T-cell (primary cell): ENCODE measurements at regions not wholly inside any gene's neighbourhood (a gene's known extent, or its start where the extent isn't known, plus 50 kb on each side); places are given as distances from the start of the nearest gene placed in this dataset.

ENCODE experiments used
- ATAC-seq, 4 experiments: fragments of 200-7000 bp in 3 of 4; fragments of 150-1000 bp in 1 of 4; cut with Tn5 transposase; replicated peaks in 1 of 4; 1 replicate in 3 of 4; 2 replicates in 1 of 4; pipeline ENCODE4 v1.10.0; 2021; ENCODE audit warnings: moderate library complexity in 3 of 4, mild to moderate bottlenecking in 2 of 4, moderate number of reproducible peaks in 1 of 4
- CTCF ChIA-PET, 2 donors: fragments of 300-600 bp; sonication (Branson Sonifier 250); formaldehyde crosslinking; loops; one replicate each; lab custom pipeline; 2022; ENCODE audit warnings: antibody characterized with exemption in 2 of 2; lab: Charles Lee
- POLR2A ChIA-PET, 2 donors: fragments of 300-600 bp; sonication (Branson Sonifier 250); formaldehyde crosslinking; loops; one replicate each; lab custom pipeline; 2022; ENCODE audit warnings: antibody characterized with exemption in 2 of 2; lab: Charles Lee
- DNase-seq, 35 experiments: peaks; one replicate each; pipeline versions ENCODE4 v3.0.0 to v3.0.0-alpha.2; 2013 to 2023
- H3K27ac ChIP-seq: one replicate; pipeline ENCODE4 v1.5.1; 2013; ENCODE audit warnings: low read length
- H3K27me3 ChIP-seq, 2 experiments: replicated peaks in 1 of 2; 1 replicate in 1 of 2; 2 replicates in 1 of 2; pipeline versions ENCODE4 v1.6.1 to v1.7.0; 2013; ENCODE audit warnings: low read length in 1 of 2, mixed read lengths in 1 of 2; ENCODE audit not compliant: control insufficient read depth in 2 of 2, insufficient read depth in 2 of 2; ENCODE audit errors: extremely low read depth in 1 of 2
- H3K36me3 ChIP-seq, 2 donors: 1 replicate in 1 of 2; 2 replicates in 1 of 2; pipeline versions ENCODE4 v1.6.1 to v1.7.0; 2013; ENCODE audit warnings: low read length in 1 of 2; ENCODE audit not compliant: control insufficient read depth in 2 of 2, insufficient read depth in 1 of 2; ENCODE audit errors: extremely low read depth in 1 of 2
- H3K4me1 ChIP-seq, 2 experiments: 1 replicate in 1 of 2; 2 replicates in 1 of 2; pipeline versions ENCODE4 v1.6.1 to v1.7.0; 2013; ENCODE audit warnings: low read length in 2 of 2, mixed read lengths in 1 of 2; ENCODE audit not compliant: insufficient read depth in 2 of 2, control insufficient read depth in 1 of 2; ENCODE audit errors: extremely low read depth in 1 of 2
- H3K4me3 ChIP-seq, 2 donors: 1 replicate in 1 of 2; 2 replicates in 1 of 2; pipeline versions ENCODE4 v1.5.1 to v1.7.0; 2013; ENCODE audit warnings: mild to moderate bottlenecking in 2 of 2, low read length in 1 of 2, moderate library complexity in 1 of 2; ENCODE audit not compliant: control insufficient read depth in 1 of 2; ENCODE audit errors: extremely low read depth in 1 of 2
- H3K9me3 ChIP-seq: 2 replicates; pipeline ENCODE4 v1.7.0; 2013
- H3K27ac Mint-ChIP-seq, 2 donors: one replicate each; pipeline ENCODE4 v1.8.0; 2020 to 2021; ENCODE audit warnings: mild to moderate bottlenecking in 2 of 2, mixed read lengths in 2 of 2
- H3K27me3 Mint-ChIP-seq, 2 donors: one replicate each; pipeline ENCODE4 v1.8.0; 2021 to 2022; ENCODE audit warnings: mixed read lengths in 2 of 2
- H3K36me3 Mint-ChIP-seq: one replicate; pipeline ENCODE4 v1.8.0; 2021; ENCODE audit warnings: mixed read lengths
- H3K4me1 Mint-ChIP-seq, 3 donors: one replicate each; pipeline ENCODE4 v1.8.0; 2020 to 2022; ENCODE audit warnings: mixed read lengths in 3 of 3, mild to moderate bottlenecking in 1 of 3
- H3K4me3 Mint-ChIP-seq, 3 donors: one replicate each; pipeline ENCODE4 v1.8.0; 2020 to 2022; ENCODE audit warnings: mild to moderate bottlenecking in 3 of 3, mixed read lengths in 3 of 3, moderate library complexity in 3 of 3
- H3K9me3 Mint-ChIP-seq, 3 donors: one replicate each; pipeline ENCODE4 v1.8.0; 2020 to 2022; ENCODE audit warnings: mixed read lengths in 3 of 3
- WGBS: methylation state at CpG from one replicate; pipeline ENCODE4 v1.1.5; 2013; ENCODE audit warnings: missing lambda C conversion rate; ENCODE audit not compliant: insufficient coverage; 5-methylcytosine and 5-hydroxymethylcytosine counted together

GRCh38 chr16:50462793-50463507 lies 85.2 kb upstream of the NKD1 start:
- DNase-seq (no peak), ATAC-seq (no peak)
- Mint-ChIP-seq H3K36me3 (no peaks in the 10 kb centered on the region), H3K4me3 (no peak overlapping the region), H3K27ac (no peak overlapping the region), H3K4me1 (peaks cover 2 to 6% (median 3%) of the 10 kb centered on the region in 3 donors), H3K27me3 (peaks cover 5 to 33% of the 10 kb centered on the region in 2 donors), H3K9me3 (no peaks in the 10 kb centered on the region)
- H3K36me3 ChIP-seq, result no peaks in the 10 kb centered on the region
- no peak overlapping the region for H3K27ac ChIP-seq
- H3K27me3 ChIP-seq, result peaks cover 0 to 38% of the 10 kb centered on the region in 2 experiments
- H3K9me3 ChIP-seq, result no peaks in the 10 kb centered on the region
- H3K4me1 ChIP-seq, result no peaks in the 10 kb centered on the region
- H3K4me3 ChIP-seq, result no peak overlapping the region
- 75% methylated on average over 7 of the region's 12 CpGs for WGBS
- ChIA-PET CTCF (no interaction called here), POLR2A (no interaction called here)

GRCh38 chr16:50461400-50461760 lies 86.8 kb upstream of the NKD1 start:
- WGBS, result 62% methylated on average over 2 of the region's 4 CpGs
- peaks cover 8 to 10% (median 9%) of the 10 kb centered on the region in 3 donors for H3K4me1 Mint-ChIP-seq
- H3K27me3 Mint-ChIP-seq, result peaks cover under 1 to 26% of the 10 kb centered on the region in 2 donors
- no peak for ATAC-seq
- no peak overlapping the region for H3K27ac ChIP-seq
- CTCF ChIA-PET, result no interaction called here
- H3K4me1 ChIP-seq, result peaks cover 0 to 6% of the 10 kb centered on the region in 2 experiments
- no peaks in the 10 kb centered on the region for H3K36me3 Mint-ChIP-seq
- no peak overlapping the region for H3K4me3 Mint-ChIP-seq
- no peak for DNase-seq
- no peaks in the 10 kb centered on the region for H3K36me3 ChIP-seq
- POLR2A ChIA-PET, result interaction anchor here in 1 of 2 donors (0.6 kb wide), 1 partner anchor 11 kb away, joined by 3 read pairs; no protein-coding TSS in a partner anchor
- H3K4me3 ChIP-seq, result no peak overlapping the region
- H3K9me3 Mint-ChIP-seq, result no peaks in the 10 kb centered on the region
- H3K27me3 ChIP-seq, result peaks cover 0 to 28% of the 10 kb centered on the region in 2 experiments
- H3K9me3 ChIP-seq, result no peaks in the 10 kb centered on the region
- H3K27ac Mint-ChIP-seq, result no peak overlapping the region

GRCh38 chr16:50460538-50461399 lies 87.4 kb upstream of the NKD1 start:
- Mint-ChIP-seq H3K4me1 (peaks cover 8 to 10% (median 9%) of the 10 kb centered on the region in 3 donors), H3K27me3 (peaks cover 0 to 22% of the 10 kb centered on the region in 2 donors), H3K36me3 (no peaks in the 10 kb centered on the region), H3K9me3 (no peaks in the 10 kb centered on the region), H3K27ac (no peak overlapping the region), H3K4me3 (no peak overlapping the region)
- no peaks in the 10 kb centered on the region for H3K9me3 ChIP-seq
- ChIA-PET CTCF (no interaction called here), POLR2A (interaction anchor here in 1 of 2 donors (0.6 kb wide), 1 partner anchor 12 kb away, joined by 3 read pairs; no protein-coding TSS in a partner anchor)
- no peaks in the 10 kb centered on the region for H3K36me3 ChIP-seq
- H3K4me3 ChIP-seq, result no peak overlapping the region
- WGBS, result 89% methylated on average over 16 of the region's 16 CpGs
- H3K27me3 ChIP-seq, result peaks cover 0 to 25% of the 10 kb centered on the region in 2 experiments
- H3K27ac ChIP-seq, result no peak overlapping the region
- peaks cover 0 to 6% of the 10 kb centered on the region in 2 experiments for H3K4me1 ChIP-seq
- no peak for ATAC-seq
- no peak for DNase-seq

- POLR2A ChIA-PET, result interaction anchor here in 1 of 2 donors (0.5 kb wide), 1 partner anchor 18 kb away, joined by 3 read pairs; no protein-coding TSS in a partner anchor
Observed at GRCh38 chr16:50459496-50460080, 88.6 kb upstream of the NKD1 start.

GRCh38 chr16:50458667-50459495 lies 89.3 kb upstream of the NKD1 start:
- DNase-seq (no peak), ATAC-seq (no peak)
- Mint-ChIP-seq H3K27me3 (peaks cover 0 to 16% of the 10 kb centered on the region in 2 donors), H3K4me1 (peaks cover 8 to 10% (median 9%) of the 10 kb centered on the region in 3 donors), H3K36me3 (no peaks in the 10 kb centered on the region), H3K9me3 (no peaks in the 10 kb centered on the region), H3K27ac (no peak overlapping the region), H3K4me3 (no peak overlapping the region)
- Histone ChIP-seq H3K36me3 (no peaks in the 10 kb centered on the region), H3K27ac (no peak overlapping the region), H3K27me3 (peaks cover 0 to 13% of the 10 kb centered on the region in 2 experiments), H3K4me3 (no peak overlapping the region), H3K9me3 (no peaks in the 10 kb centered on the region), H3K4me1 (peaks cover 0 to 6% of the 10 kb centered on the region in 2 experiments)
- POLR2A ChIA-PET, result no interaction called here
- 83% methylated on average over 12 of the region's 16 CpGs for WGBS
- CTCF ChIA-PET, result no interaction called here

More at GRCh38 chr16:50459496-50460080, 88.6 kb upstream of the NKD1 start:
- H3K4me3 Mint-ChIP-seq, result no peak overlapping the region
- no peaks in the 10 kb centered on the region for H3K9me3 Mint-ChIP-seq
- H3K36me3 Mint-ChIP-seq, result no peaks in the 10 kb centered on the region
- DNase-seq (no peak), ATAC-seq (no peak)
- peaks cover 0 to 14% of the 10 kb centered on the region in 2 experiments for H3K27me3 ChIP-seq
- H3K4me1 ChIP-seq, result peaks cover 0 to 6% of the 10 kb centered on the region in 2 experiments
- H3K27ac ChIP-seq, result no peak overlapping the region
- no peak overlapping the region for H3K4me3 ChIP-seq
- H3K9me3 ChIP-seq, result no peaks in the 10 kb centered on the region
- H3K4me1 Mint-ChIP-seq, result peaks cover 8 to 10% (median 9%) of the 10 kb centered on the region in 3 donors
- H3K36me3 ChIP-seq, result no peaks in the 10 kb centered on the region
- no peak overlapping the region for H3K27ac Mint-ChIP-seq
- H3K27me3 Mint-ChIP-seq, result peaks cover 0 to 19% of the 10 kb centered on the region in 2 donors
- 80% methylated on average over 8 of the region's 13 CpGs for WGBS
- CTCF ChIA-PET, result no interaction called here
